Urinary bladder (tissue), 3 donors: ENCODE measurements at regions not wholly inside any gene's neighbourhood (a gene's known extent, or its start where the extent isn't known, plus 50 kb on each side); places are given as distances from the start of the nearest gene placed in this dataset.
"Not testable (repeated sequence)": the region's sequence is repeated elsewhere in the genome, so short reads cannot be mapped to it uniquely, and the experiment has no call there.

Experiments used
- DNase-seq: peaks from one replicate; pipeline ENCODE4 v3.0.0-alpha.2; 2015; ENCODE audit errors: extremely low spot score
- H3K27ac ChIP-seq: one replicate; pipeline ENCODE4 v1.5.1; 2013; ENCODE audit warnings: low read depth, mild to moderate bottlenecking, moderate library complexity
- H3K36me3 ChIP-seq: one replicate; pipeline ENCODE4 v1.6.1; 2013; ENCODE audit warnings: mild to moderate bottlenecking, moderate library complexity; ENCODE audit not compliant: insufficient read depth
- H3K4me1 ChIP-seq: one replicate; pipeline ENCODE4 v1.6.1; 2013; ENCODE audit warnings: mild to moderate bottlenecking, moderate library complexity; ENCODE audit not compliant: insufficient read depth
- H3K4me3 ChIP-seq: one replicate; pipeline ENCODE4 v1.5.1; 2013; ENCODE audit warnings: low read depth, low read length
- WGBS: extraction: QIAGEN DNeasy Blood & Tissue Kit; methylation state at CpG from one replicate; pipeline ENCODE4 v1.1.7; 2013; 5-methylcytosine and 5-hydroxymethylcytosine counted together
- donor health status: healthy with polysubstance abuse.
- donor health status: healthy.

DNA sequence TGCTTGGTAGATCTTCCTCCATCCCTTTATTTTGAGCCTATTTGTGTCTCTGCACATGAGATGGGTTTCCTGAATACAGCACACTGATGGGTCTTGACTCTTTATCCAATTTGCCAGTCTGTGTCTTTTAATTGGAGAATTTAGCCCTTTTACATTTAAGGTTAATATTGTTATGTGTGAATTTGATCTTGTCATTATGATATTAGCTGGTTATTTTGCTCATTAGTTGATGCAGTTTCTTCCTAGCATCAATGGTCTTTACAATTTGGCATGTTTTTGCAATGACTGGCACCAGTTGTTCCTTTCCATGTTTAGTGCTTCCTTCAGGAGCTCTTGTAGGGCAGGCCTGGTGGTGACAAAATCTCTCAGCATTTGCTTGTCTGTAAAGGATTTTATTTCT, 72.4 kb downstream of the HNRNPD start:
- not testable (repeated sequence) for H3K27ac ChIP-seq, H3K36me3 ChIP-seq, H3K4me3 ChIP-seq, H3K4me1 ChIP-seq, DNase-seq

DNA sequence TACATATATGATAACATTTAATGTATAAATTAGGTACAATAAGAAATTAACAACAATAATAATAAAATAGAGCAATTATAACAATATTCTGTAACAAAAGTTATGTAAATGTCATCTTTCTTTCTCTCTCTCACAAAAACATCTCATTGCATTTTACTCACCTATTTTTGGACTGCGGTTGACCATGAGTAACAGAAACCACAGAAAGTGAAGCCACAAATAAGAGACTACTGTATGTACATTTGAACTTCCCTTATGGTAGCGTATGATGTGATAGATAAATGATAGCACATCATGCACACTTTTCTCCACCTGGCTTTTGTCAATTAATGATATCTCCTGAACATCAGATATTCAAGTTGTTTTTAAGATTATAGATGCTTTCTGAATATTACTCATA, 80.5 kb downstream of the HNRNPD start:
- H3K36me3 ChIP-seq, result no peaks in the 10 kb centered on the region
- no peak overlapping the region for H3K27ac ChIP-seq
- no peaks in the 10 kb centered on the region for H3K4me1 ChIP-seq
- WGBS, result 74% methylated on average over 2 of the region's 2 CpGs
- DNase-seq, result no peak
- no peak overlapping the region for H3K4me3 ChIP-seq

GRCh38 chr4:82287720-82288119, 86.1 kb downstream of the HNRNPD start:
- WGBS, result 76% methylated on average over 5 of the region's 5 CpGs

GRCh38 chr4:82284858-82285805, 88.7 kb downstream of the HNRNPD start:
- no peaks in the 10 kb centered on the region for H3K4me1 ChIP-seq
- peak overlapping the region; percentile 82 for H3K27ac ChIP-seq
- peak overlapping the region; percentile 56 for H3K4me3 ChIP-seq
- WGBS, result 3% methylated on average over 61 of the region's 61 CpGs
- no peaks in the 10 kb centered on the region for H3K36me3 ChIP-seq
- peak; percentile 97 for DNase-seq

More at GRCh38 chr4:82287720-82288119, 86.1 kb downstream of the HNRNPD start:
- H3K36me3 ChIP-seq, result no peaks in the 10 kb centered on the region
- DNase-seq, result no peak
- no peaks in the 10 kb centered on the region for H3K4me1 ChIP-seq
- no peak overlapping the region for H3K4me3 ChIP-seq
- H3K27ac ChIP-seq, result no peak overlapping the region

- 4% methylated on average over 9 of the region's 9 CpGs for WGBS
- Histone ChIP-seq H3K4me3 (peak overlapping the region; percentile 56), H3K27ac (no peak overlapping the region), H3K36me3 (no peaks in the 10 kb centered on the region), H3K4me1 (no peaks in the 10 kb centered on the region)
- no peak for DNase-seq
Observed at GRCh38 chr4:82284475-82284857, 89.3 kb downstream of the HNRNPD start.

GRCh38 chr4:82282875-82283274, 90.9 kb downstream of the HNRNPD start:
- Histone ChIP-seq H3K4me1 (no peaks in the 10 kb centered on the region), H3K4me3 (no peak overlapping the region), H3K27ac (no peak overlapping the region), H3K36me3 (no peaks in the 10 kb centered on the region)
- DNase-seq, result no peak
- WGBS, result 52% methylated on average over 2 of the region's 2 CpGs

DNA sequence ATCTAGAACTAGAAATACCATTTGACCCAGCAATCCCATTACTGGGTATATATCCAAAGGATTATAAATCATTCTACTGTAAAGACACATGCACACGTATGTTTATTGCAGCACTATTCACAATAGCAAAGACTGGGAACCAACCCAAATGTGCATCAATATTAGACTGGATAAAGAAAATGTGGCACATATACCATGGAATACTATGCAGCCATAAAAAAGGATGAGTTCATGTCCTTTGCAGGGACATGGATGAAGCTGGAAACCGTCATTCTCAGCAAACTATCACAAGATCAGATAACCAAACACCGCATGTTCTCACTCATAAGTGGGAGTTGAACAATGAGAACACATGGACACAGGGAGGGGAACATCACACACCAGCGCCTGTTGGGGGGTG, 94.2 kb downstream of the HNRNPD start:
- not testable (repeated sequence) for H3K4me3 ChIP-seq, H3K4me1 ChIP-seq, DNase-seq, H3K36me3 ChIP-seq, H3K27ac ChIP-seq
- 87% methylated on average over 4 of the region's 4 CpGs for WGBS

- WGBS, result 85% methylated on average over 2 of the region's 2 CpGs
- H3K4me1 ChIP-seq, result no peaks in the 10 kb centered on the region
- no peak overlapping the region for H3K27ac ChIP-seq
- no peaks in the 10 kb centered on the region for H3K36me3 ChIP-seq
- no peak for DNase-seq
- H3K4me3 ChIP-seq, result no peak overlapping the region
Observed at GRCh38 chr4:82276332-82276640, 97.5 kb downstream of the HNRNPD start.

- WGBS, result 82% methylated on average over 9 of the region's 9 CpGs
- Histone ChIP-seq H3K36me3 (no peaks in the 10 kb centered on the region), H3K4me1 (no peaks in the 10 kb centered on the region), H3K27ac (no peak overlapping the region), H3K4me3 (no peak overlapping the region)
- DNase-seq, result no peak
Observed at GRCh38 chr4:82275431-82276331, 98.1 kb downstream of the HNRNPD start.

GRCh38 chr4:82274700-82275099, 99.1 kb downstream of the HNRNPD start:
- H3K4me1 ChIP-seq, DNase-seq, H3K27ac ChIP-seq, H3K4me3 ChIP-seq, H3K36me3 ChIP-seq: not testable (repeated sequence)
- 85% methylated on average over 7 of the region's 7 CpGs for WGBS

- not testable (repeated sequence) for DNase-seq, H3K27ac ChIP-seq, H3K36me3 ChIP-seq, H3K4me1 ChIP-seq, H3K4me3 ChIP-seq
- WGBS, result 91% methylated on average over 4 of the region's 4 CpGs
Observed at GRCh38 chr4:82272523-82272922, 101.3 kb downstream of the HNRNPD start.

- WGBS, result 55% methylated on average over 9 of the region's 9 CpGs
- DNase-seq, H3K27ac ChIP-seq, H3K4me3 ChIP-seq, H3K36me3 ChIP-seq, H3K4me1 ChIP-seq: not testable (repeated sequence)
Observed at GRCh38 chr4:82271915-82272480, 101.8 kb downstream of the HNRNPD start.

GRCh38 chr4:82268826-82269193, 105.0 kb downstream of the HNRNPD start:
- DNase-seq, result no peak
- Histone ChIP-seq H3K4me3 (no peak overlapping the region), H3K4me1 (no peaks in the 10 kb centered on the region), H3K27ac (no peak overlapping the region), H3K36me3 (no peaks in the 10 kb centered on the region)
- 50% methylated on average over 3 of the region's 3 CpGs for WGBS
